IMR-90 (cell line): ENCODE measurements at regions not wholly inside any gene's neighbourhood (a gene's known extent, or its start where the extent isn't known, plus 50 kb on each side); places are given as distances from the start of the nearest gene placed in this dataset.

Source experiments
- CHD1 ChIP-seq: IDR thresholded peaks from 2 replicates; pipeline ENCODE4 v1.6.1; 2012; ENCODE audit warnings: low read depth, low read length, improper control_type of control experiment
- CTCF ChIP-seq: conservative IDR thresholded peaks from 2 replicates; pipeline ENCODE4 v1.5.1; 2012; ENCODE audit warnings: mild to moderate bottlenecking, low read depth, low read length, improper control_type of control experiment

- TF ChIP-seq CHD1: no peak
- TF ChIP-seq CTCF: no peak
Observed at GRCh38 chr1:188017921-188018320, 1189.2 kb downstream of the PLA2G4A start.
